ENCODE measurements at regions not wholly inside any gene's neighbourhood (a gene's known extent, or its start where the extent isn't known, plus 50 kb on each side); places are given as distances from the start of the nearest gene placed in this dataset.
"Not testable (repeated sequence)": the region's sequence is repeated elsewhere in the genome, so short reads cannot be mapped to it uniquely, and the experiment has no call there.

GRCh38 chr20:48524582-48524981 is 303.2 kb downstream of the PREX1 start:
- Histone ChIP-seq H3K9me3 (replicated peaks) (no peaks in the 10 kb centered on the region), H3K4me3 (no peak overlapping the region), H3K27me3 (replicated peaks) (no peaks in the 10 kb centered on the region; the same call in 1 of the 2 replicates), H3K36me3 (no peaks in the 10 kb centered on the region), H3K27ac (no peak overlapping the region), H3K4me1 (replicated peaks) (no peaks in the 10 kb centered on the region)
- no peak for DNase-seq (ENCODE audit: low read depth in 1 of 2, low spot score in 2 of 2)

- no peaks in the 10 kb centered on the region for H3K9me3 ChIP-seq (replicated peaks)
- H3K27ac ChIP-seq: no peak overlapping the region
- peak; percentile 11 to 48 for DNase-seq (ENCODE audit: low read depth in 1 of 2, low spot score in 2 of 2)
Measured at GRCh38 chr20:48523191-48523995, 304.4 kb downstream of the PREX1 start.

GRCh38 chr20:48521121-48521520 is 306.7 kb downstream of the PREX1 start:
- H3K27me3 ChIP-seq (replicated peaks): no peaks in the 10 kb centered on the region
- no peaks in the 10 kb centered on the region for H3K36me3 ChIP-seq
- no peak overlapping the region for H3K27ac ChIP-seq
- H3K9me3 ChIP-seq (replicated peaks): no peaks in the 10 kb centered on the region
- no peaks in the 10 kb centered on the region for H3K4me1 ChIP-seq (replicated peaks)
- DNase-seq (ENCODE audit: low read depth in 1 of 2, low spot score in 2 of 2): no peak
- H3K4me3 ChIP-seq: no peak overlapping the region

More at GRCh38 chr20:48523191-48523995, 304.4 kb downstream of the PREX1 start:
- no peaks in the 10 kb centered on the region for H3K36me3 ChIP-seq
- H3K4me3 ChIP-seq: no peak overlapping the region
- H3K27me3 ChIP-seq (replicated peaks): no peaks in the 10 kb centered on the region
- H3K4me1 ChIP-seq (replicated peaks): no peaks in the 10 kb centered on the region

GRCh38 chr20:48516196-48516595 is 311.6 kb downstream of the PREX1 start:
- not testable (repeated sequence) for H3K27ac ChIP-seq; H3K36me3 ChIP-seq; H3K9me3 ChIP-seq (replicated peaks); H3K4me3 ChIP-seq; H3K4me1 ChIP-seq (replicated peaks); H3K27me3 ChIP-seq (replicated peaks)
- DNase-seq (ENCODE audit: low read depth in 1 of 2, low spot score in 2 of 2): peak in 1 of 2 experiments; percentile 61

GRCh38 chr20:48514577-48514976 is 313.2 kb downstream of the PREX1 start:
- DNase-seq (ENCODE audit: low read depth in 1 of 2, low spot score in 2 of 2); H3K4me1 ChIP-seq (replicated peaks); H3K27ac ChIP-seq; H3K9me3 ChIP-seq (replicated peaks); H3K4me3 ChIP-seq; H3K36me3 ChIP-seq; H3K27me3 ChIP-seq (replicated peaks): not testable (repeated sequence)

GRCh38 chr20:48512539-48512938 is 315.3 kb downstream of the PREX1 start:
- not testable (repeated sequence) for H3K36me3 ChIP-seq; H3K27me3 ChIP-seq (replicated peaks); H3K4me1 ChIP-seq (replicated peaks); H3K27ac ChIP-seq; H3K9me3 ChIP-seq (replicated peaks); DNase-seq (ENCODE audit: low read depth in 1 of 2, low spot score in 2 of 2); H3K4me3 ChIP-seq

GRCh38 chr20:48505066-48505465 is 322.7 kb downstream of the PREX1 start:
- not testable (repeated sequence) for H3K27ac ChIP-seq; DNase-seq (ENCODE audit: low read depth in 1 of 2, low spot score in 2 of 2); H3K4me3 ChIP-seq

GRCh38 chr20:48503166-48503815 is 324.5 kb downstream of the PREX1 start:
- Histone ChIP-seq H3K9me3 (replicated peaks) (no peaks in the 10 kb centered on the region), H3K4me1 (replicated peaks) (no peaks in the 10 kb centered on the region), H3K27me3 (replicated peaks) (peaks cover 14% of the 10 kb centered on the region), H3K36me3 (no peaks in the 10 kb centered on the region), H3K4me3 (no peak overlapping the region), H3K27ac (no peak overlapping the region)
- DNase-seq (ENCODE audit: low read depth in 1 of 2, low spot score in 2 of 2): no peak

More at GRCh38 chr20:48505066-48505465, 322.7 kb downstream of the PREX1 start:
- not testable (repeated sequence) for H3K9me3 ChIP-seq (replicated peaks); H3K4me1 ChIP-seq (replicated peaks); H3K36me3 ChIP-seq
- peaks cover 14% of the 10 kb centered on the region for H3K27me3 ChIP-seq (replicated peaks)

- Histone ChIP-seq H3K36me3 (no peaks in the 10 kb centered on the region), H3K4me3 (no peak overlapping the region), H3K9me3 (replicated peaks) (no peaks in the 10 kb centered on the region), H3K27ac (no peak overlapping the region), H3K27me3 (replicated peaks) (peaks cover 14% of the 10 kb centered on the region), H3K4me1 (replicated peaks) (no peaks in the 10 kb centered on the region)
- DNase-seq (ENCODE audit: low read depth in 1 of 2, low spot score in 2 of 2): no peak
Measured at GRCh38 chr20:48502758-48503157, 325.0 kb downstream of the PREX1 start.

GRCh38 chr20:48502016-48502415 is 325.8 kb downstream of the PREX1 start:
- H3K27ac ChIP-seq: no peak overlapping the region
- peaks cover 14% of the 10 kb centered on the region for H3K27me3 ChIP-seq (replicated peaks)
- no peak overlapping the region for H3K4me3 ChIP-seq
- H3K36me3 ChIP-seq: no peaks in the 10 kb centered on the region
- no peak for DNase-seq (ENCODE audit: low read depth in 1 of 2, low spot score in 2 of 2)
- H3K9me3 ChIP-seq (replicated peaks): no peaks in the 10 kb centered on the region
- no peaks in the 10 kb centered on the region for H3K4me1 ChIP-seq (replicated peaks)

GRCh38 chr20:48500900-48501299 is 326.9 kb downstream of the PREX1 start:
- not testable (repeated sequence) for DNase-seq (ENCODE audit: low read depth in 1 of 2, low spot score in 2 of 2)

GRCh38 chr20:48498939-48499338 is 328.9 kb downstream of the PREX1 start:
- not testable (repeated sequence) for H3K4me3 ChIP-seq; H3K36me3 ChIP-seq; H3K9me3 ChIP-seq (replicated peaks); H3K27ac ChIP-seq; H3K4me1 ChIP-seq (replicated peaks); DNase-seq (ENCODE audit: low read depth in 1 of 2, low spot score in 2 of 2)
- H3K27me3 ChIP-seq (replicated peaks): peaks cover 14% of the 10 kb centered on the region

More at GRCh38 chr20:48500900-48501299, 326.9 kb downstream of the PREX1 start:
- H3K27ac ChIP-seq; H3K9me3 ChIP-seq (replicated peaks); H3K4me3 ChIP-seq; H3K36me3 ChIP-seq; H3K4me1 ChIP-seq (replicated peaks): not testable (repeated sequence)
- peaks cover 14% of the 10 kb centered on the region for H3K27me3 ChIP-seq (replicated peaks)

GRCh38 chr20:48498125-48498524 is 329.7 kb downstream of the PREX1 start:
- H3K27ac ChIP-seq; H3K9me3 ChIP-seq (replicated peaks); H3K36me3 ChIP-seq; H3K4me1 ChIP-seq (replicated peaks); H3K4me3 ChIP-seq; DNase-seq (ENCODE audit: low read depth in 1 of 2, low spot score in 2 of 2): not testable (repeated sequence)
- H3K27me3 ChIP-seq (replicated peaks): peaks cover 11% of the 10 kb centered on the region

- Histone ChIP-seq H3K27me3 (replicated peaks) (no peaks in the 10 kb centered on the region), H3K4me1 (replicated peaks) (no peaks in the 10 kb centered on the region), H3K4me3 (no peak overlapping the region), H3K9me3 (replicated peaks) (no peaks in the 10 kb centered on the region), H3K27ac (no peak overlapping the region), H3K36me3 (no peaks in the 10 kb centered on the region)
- no peak for DNase-seq (ENCODE audit: low read depth in 1 of 2, low spot score in 2 of 2)
Measured at GRCh38 chr20:48493966-48494365, 333.8 kb downstream of the PREX1 start.

Measured in SJSA1 (cell line).